ENCODE measurements at regions not wholly inside any gene's neighbourhood (a gene's known extent, or its start where the extent isn't known, plus 50 kb on each side); places are given as distances from the start of the nearest gene placed in this dataset.

- Histone ChIP-seq H3K23me2 (ENCODE audit: insufficient read length, low read depth, low read length, poor library complexity, severe bottlenecking) (no peaks in the 10 kb centered on the region), H3K27me3 (ENCODE audit: insufficient read depth, low read length) (no peaks in the 10 kb centered on the region), H3K4me2 (ENCODE audit: insufficient read depth, insufficient read length, low read length) (no peak overlapping the region), H4K8ac (replicated peaks; ENCODE audit: insufficient read length, low read depth, low read length) (no peak overlapping the region), H2BK12ac (ENCODE audit: insufficient read length, low read depth, low read length) (no peak overlapping the region), H3K4me1 (ENCODE audit: insufficient read depth, low read length) (no peaks in the 10 kb centered on the region), H2BK15ac (ENCODE audit: low read depth, low read length) (no peak overlapping the region), H2AFZ (ENCODE audit: low read length) (no peak overlapping the region), H2BK120ac (ENCODE audit: low read depth, low read length, poor library complexity, severe bottlenecking) (no peak overlapping the region), H2BK20ac (ENCODE audit: low read depth, low read length, poor library complexity, severe bottlenecking) (no peak overlapping the region), H3K18ac (ENCODE audit: insufficient read length, low read depth, low read length) (no peak overlapping the region), H2AK5ac (ENCODE audit: insufficient read length, low read length) (no peak overlapping the region), H3K23ac (ENCODE audit: insufficient read length, low read depth, low read length) (no peak overlapping the region), H2BK5ac (ENCODE audit: insufficient read length, low read length) (no peak overlapping the region), H4K91ac (ENCODE audit: insufficient read length, low read depth, low read length) (no peak overlapping the region), H3K4ac (ENCODE audit: low read depth, low read length) (no peak overlapping the region), H4K20me1 (ENCODE audit: control insufficient read depth, insufficient read depth, insufficient read length) (no peaks in the 10 kb centered on the region), H4K5ac (ENCODE audit: insufficient read length, low read depth, low read length) (no peak overlapping the region), H3K27ac (ENCODE audit: insufficient read length, low read depth, low read length) (no peak overlapping the region), H3K14ac (ENCODE audit: insufficient read depth, low read length) (no peak overlapping the region), H3K56ac (ENCODE audit: insufficient read length, low read depth, low read length) (no peak overlapping the region), H3K9ac (ENCODE audit: extremely low read depth, insufficient read length, low read length) (no peak overlapping the region), H3T11ph (ENCODE audit: low read length) (no peak overlapping the region), H3K9me3 (ENCODE audit: control insufficient read depth, low read depth, low read length) (no peaks in the 10 kb centered on the region), H3K79me2 (ENCODE audit: insufficient read depth, low read length) (no peaks in the 10 kb centered on the region; the same call in 1 of the 2 replicates), H3K79me1 (ENCODE audit: insufficient read depth, low read depth, low read length, poor library complexity, severe bottlenecking) (no peaks in the 10 kb centered on the region)
- whole genome bisulfite sequencing (ENCODE audit: extremely low coverage, insufficient read length, low lambda C conversion rate) = no CpG with 5 or more reads among the region's 4 CpGs
- no peak for TF ChIP-seq CTCF (conservative IDR thresholded peaks at IDR 0.05)
- Mint-ChIP-seq H3K4me3 (no peak overlapping the region), H3K4me1 (no peaks in the 10 kb centered on the region), H3K27me3 (ENCODE audit: low read depth) (no peaks in the 10 kb centered on the region), H3K9me3 (peaks cover 12 to 14% of the 10 kb centered on the region in 2 experiments; a peak in 4 of 5 replicates), H3K27ac (no peak overlapping the region), H3K36me3 (ENCODE audit: insufficient read depth in 1 of 3, low read depth in 3 of 3) (peaks cover 0 to 18% (median 0%) of the 10 kb centered on the region in 3 experiments; a peak in 2 of 7 replicates)
- no peak for DNase-seq
Measured at GRCh38 chr5:162456086-162456485, 388.5 kb downstream of the GABRG2 start.
